ENCODE measurements at regions not wholly inside any gene's neighbourhood (a gene's known extent, or its start where the extent isn't known, plus 50 kb on each side); places are given as distances from the start of the nearest gene placed in this dataset.

- no peak for DNase-seq
- Histone ChIP-seq H3K27me3 (no peaks in the 10 kb centered on the region), H3K4me1 (no peaks in the 10 kb centered on the region), H3K4me3 (no peak overlapping the region), H3K27ac (no peak overlapping the region), H3K9me3 (peaks cover 0 to 6% (median 0%) of the 10 kb centered on the region in 3 donors), H3K36me3 (no peaks in the 10 kb centered on the region)
- intact Hi-C loops (cut with DNase I; ENCODE audit: low total_unique reads): no loop called here
- no peak for TF ChIP-seq CTCF (IDR thresholded peaks at IDR 0.05)
Measured at GRCh38 chr6:114586298-114586697, 243.5 kb upstream of the HS3ST5 start.

DNA sequence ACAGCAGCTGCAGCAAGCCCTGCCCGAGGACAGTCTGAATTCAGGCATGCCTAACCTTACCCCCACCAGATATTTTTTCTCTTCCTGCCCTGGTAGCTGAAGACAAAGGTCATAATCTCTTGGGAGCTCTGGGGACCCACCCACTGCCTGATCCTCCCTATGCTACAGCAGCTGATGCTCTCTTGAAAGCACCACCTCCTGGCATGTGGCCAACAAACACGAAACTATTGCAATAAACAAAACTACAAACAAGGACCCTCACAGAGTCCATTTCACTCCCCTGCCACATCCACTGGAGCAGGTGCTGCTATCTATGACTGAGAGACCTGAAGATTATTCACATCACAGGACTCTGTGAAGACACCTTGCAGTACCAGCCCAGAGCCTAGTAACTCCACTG, 238.5 kb upstream of the HS3ST5 start:
- H3K4me1 ChIP-seq: no peaks in the 10 kb centered on the region
- H3K36me3 ChIP-seq: no peaks in the 10 kb centered on the region
- no peak overlapping the region for H3K27ac ChIP-seq
- TF ChIP-seq CTCF (IDR thresholded peaks at IDR 0.05): no peak
- peaks cover 0 to 6% (median 0%) of the 10 kb centered on the region in 3 donors for H3K9me3 ChIP-seq
- DNase-seq: no peak
- H3K27me3 ChIP-seq: no peaks in the 10 kb centered on the region
- no peak overlapping the region for H3K4me3 ChIP-seq
- intact Hi-C loops (cut with DNase I; ENCODE audit: low total_unique reads): no loop called here

GRCh38 chr6:114580882-114581281, 238.1 kb upstream of the HS3ST5 start:
- Histone ChIP-seq H3K9me3 (peaks cover 0 to 6% (median 0%) of the 10 kb centered on the region in 3 donors), H3K27me3 (no peaks in the 10 kb centered on the region), H3K36me3 (no peaks in the 10 kb centered on the region), H3K4me1 (no peaks in the 10 kb centered on the region), H3K27ac (no peak overlapping the region), H3K4me3 (no peak overlapping the region)
- intact Hi-C loops (cut with DNase I; ENCODE audit: low total_unique reads): no loop called here
- no peak for TF ChIP-seq CTCF (IDR thresholded peaks at IDR 0.05)
- no peak for DNase-seq

- H3K27ac ChIP-seq: no peak overlapping the region
- no peak overlapping the region for H3K4me3 ChIP-seq
- no peaks in the 10 kb centered on the region for H3K4me1 ChIP-seq
- TF ChIP-seq CTCF (IDR thresholded peaks at IDR 0.05): no peak
- intact Hi-C loops (cut with DNase I; ENCODE audit: low total_unique reads): no loop called here
- H3K27me3 ChIP-seq: no peaks in the 10 kb centered on the region
- H3K9me3 ChIP-seq: peaks cover 0 to 6% (median 0%) of the 10 kb centered on the region in 3 donors
- no peak for DNase-seq
- H3K36me3 ChIP-seq: no peaks in the 10 kb centered on the region
Measured at GRCh38 chr6:114579486-114579885, 236.7 kb upstream of the HS3ST5 start.

DNA sequence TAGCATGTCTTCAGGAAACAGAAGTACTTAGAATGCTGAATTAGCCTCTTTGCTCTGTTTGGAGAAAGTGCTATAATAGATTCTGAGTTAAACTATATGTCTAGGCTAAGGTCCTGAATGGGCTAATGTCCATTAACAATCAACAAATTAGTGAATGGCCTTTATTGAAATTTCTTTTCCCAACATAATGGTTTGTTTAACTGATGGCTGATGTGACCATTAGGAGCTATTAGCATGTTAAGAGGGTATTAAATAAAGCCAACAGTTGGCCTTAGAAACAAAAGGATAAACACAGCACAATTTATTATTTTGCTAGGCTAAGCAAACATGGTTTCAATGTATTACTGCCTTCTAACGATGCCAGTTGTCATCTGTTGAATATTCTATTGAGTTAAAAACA, 234.3 kb upstream of the HS3ST5 start:
- DNase-seq: no peak

More for the DNA sequence above, 234.3 kb upstream of the HS3ST5 start:
- no peaks in the 10 kb centered on the region for H3K4me1 ChIP-seq
- no peaks in the 10 kb centered on the region for H3K36me3 ChIP-seq
- no peaks in the 10 kb centered on the region for H3K27me3 ChIP-seq
- no peak overlapping the region for H3K27ac ChIP-seq
- intact Hi-C loops (cut with DNase I; ENCODE audit: low total_unique reads): no loop called here
- H3K9me3 ChIP-seq: peaks cover 0 to 6% (median 0%) of the 10 kb centered on the region in 3 donors
- TF ChIP-seq CTCF (IDR thresholded peaks at IDR 0.05): no peak
- H3K4me3 ChIP-seq: no peak overlapping the region
